Thoracic aorta (tissue), 2 donors: ENCODE measurements at regions not wholly inside any gene's neighbourhood (a gene's known extent, or its start where the extent isn't known, plus 50 kb on each side); places are given as distances from the start of the nearest gene placed in this dataset.
A peak's percentile ranks its signal among the peaks of the same experiment; 100 is the strongest.
"Not testable (repeated sequence)": the region's sequence is repeated elsewhere in the genome, so short reads cannot be mapped to it uniquely, and the experiment has no call there.

ENCODE experiments used
- ATAC-seq: fragments of 150-250 bp; one replicate; pipeline ENCODE4 v1.8.0; 2017; ENCODE audit warnings: low read depth; ENCODE audit not compliant: insufficient number of reproducible peaks, low FRiP score
- DNase-seq: peaks from one replicate; pipeline ENCODE4 v3.0.0-alpha.2; 2020; ENCODE audit warnings: low spot score
- H3K27ac ChIP-seq, 2 donors: fragments of 200-600 bp; sonication (generic); 1 replicate in 1 of 2; 2 replicates in 1 of 2; pipeline ENCODE4 v1.5.1; 2016; ENCODE audit warnings: mild to moderate bottlenecking in 2 of 2, moderate library complexity in 2 of 2
- H3K27me3 ChIP-seq: fragments of 200-600 bp; sonication (generic); replicated peaks from 2 replicates; pipeline ENCODE4 v1.6.0; 2016; ENCODE audit warnings: mild to moderate bottlenecking; ENCODE audit not compliant: insufficient read depth
- H3K36me3 ChIP-seq: fragments of 200-600 bp; sonication (generic); one replicate; pipeline ENCODE4 v1.5.1; 2016
- H3K4me1 ChIP-seq, 2 donors: fragments of 200-600 bp; sonication (generic); 1 replicate in 1 of 2; 2 replicates in 1 of 2; pipeline versions ENCODE4 v1.5.1 to v1.6.0; 2016; ENCODE audit warnings: low read depth in 2 of 2, mild to moderate bottlenecking in 1 of 2; ENCODE audit not compliant: control insufficient read depth in 1 of 2
- H3K4me3 ChIP-seq: fragments of 200-600 bp; sonication (generic); 2 replicates; pipeline ENCODE4 v1.5.1; 2016; ENCODE audit warnings: mild to moderate bottlenecking
- H3K9me3 ChIP-seq: fragments of 200-600 bp; sonication (generic); 2 replicates; pipeline ENCODE4 v1.5.1; 2016
- CTCF ChIP-seq: fragments of 200-600 bp; sonication (generic); IDR thresholded peaks from one replicate; pipeline ENCODE4 v1.5.1; 2019; ENCODE audit warnings: antibody characterized with exemption

- H3K27me3 ChIP-seq, result no peaks in the 10 kb centered on the region
- no peaks in the 10 kb centered on the region for H3K9me3 ChIP-seq
Observed at GRCh38 chr10:26932576-26932975, 71.8 kb upstream of the ABI1 start.

GRCh38 chr10:26931223-26931622, 70.5 kb upstream of the ABI1 start:
- H3K27ac ChIP-seq, result no peak overlapping the region
- no peak for TF ChIP-seq CTCF
- H3K36me3 ChIP-seq, result no peaks in the 10 kb centered on the region
- ATAC-seq (no peak), DNase-seq (no peak)
- H3K9me3 ChIP-seq, result no peaks in the 10 kb centered on the region
- H3K4me1 ChIP-seq, result peaks cover 0 to 3% of the 10 kb centered on the region in 2 donors
- H3K27me3 ChIP-seq, result no peaks in the 10 kb centered on the region
- H3K4me3 ChIP-seq, result peak overlapping the region; percentile 50

More at GRCh38 chr10:26932576-26932975, 71.8 kb upstream of the ABI1 start:
- H3K4me1 ChIP-seq, result peaks cover 0 to 3% of the 10 kb centered on the region in 2 donors
- H3K36me3 ChIP-seq, result no peaks in the 10 kb centered on the region
- TF ChIP-seq CTCF, result no peak
- DNase-seq (no peak), ATAC-seq (no peak)
- H3K27ac ChIP-seq, result no peak overlapping the region
- H3K4me3 ChIP-seq, result no peak overlapping the region

DNA sequence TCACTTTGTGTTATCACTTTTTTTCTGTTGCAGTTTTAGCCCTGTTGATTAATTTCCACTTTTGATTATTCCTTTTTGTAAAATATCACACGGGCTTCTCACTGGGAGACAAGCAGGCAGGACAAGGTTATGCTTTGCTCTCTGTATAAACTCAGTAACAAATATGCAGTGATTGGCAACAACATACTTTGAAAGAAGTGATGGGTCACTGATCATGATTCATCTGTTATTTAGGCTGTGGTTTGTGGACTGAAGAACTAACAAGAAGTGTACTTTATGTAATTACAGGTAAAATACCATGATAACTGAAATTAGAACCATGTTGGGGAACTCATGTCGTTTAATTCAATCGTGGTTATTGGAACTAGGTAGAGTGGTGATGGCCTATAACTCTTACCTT, 62.1 kb upstream of the ABI1 start:
- H3K27ac ChIP-seq, ATAC-seq, H3K4me3 ChIP-seq, H3K36me3 ChIP-seq, DNase-seq, H3K4me1 ChIP-seq, H3K9me3 ChIP-seq, H3K27me3 ChIP-seq: not testable (repeated sequence)

GRCh38 chr10:26919156-26919860, 58.5 kb upstream of the ABI1 start:
- DNase-seq, H3K27me3 ChIP-seq, H3K27ac ChIP-seq, ATAC-seq, H3K36me3 ChIP-seq, H3K4me1 ChIP-seq, H3K4me3 ChIP-seq, H3K9me3 ChIP-seq: not testable (repeated sequence)

GRCh38 chr10:26914898-26915297, 54.1 kb upstream of the ABI1 start:
- no peaks in the 10 kb centered on the region for H3K4me1 ChIP-seq
- no peaks in the 10 kb centered on the region for H3K9me3 ChIP-seq
- H3K27me3 ChIP-seq, result no peaks in the 10 kb centered on the region
- TF ChIP-seq CTCF, result no peak
- H3K4me3 ChIP-seq, result no peak overlapping the region
- no peak overlapping the region for H3K27ac ChIP-seq
- DNase-seq (no peak), ATAC-seq (no peak)
- no peaks in the 10 kb centered on the region for H3K36me3 ChIP-seq

GRCh38 chr10:26911811-26912461, 51.2 kb upstream of the ABI1 start:
- no peaks in the 10 kb centered on the region for H3K9me3 ChIP-seq
- TF ChIP-seq CTCF, result no peak
- no peak for ATAC-seq

More at GRCh38 chr10:26911811-26912461, 51.2 kb upstream of the ABI1 start:
- Histone ChIP-seq H3K36me3 (no peaks in the 10 kb centered on the region), H3K4me1 (no peaks in the 10 kb centered on the region), H3K4me3 (no peak overlapping the region), H3K27ac (no peak overlapping the region), H3K27me3 (no peaks in the 10 kb centered on the region)
- DNase-seq, result no peak
